Hematopoietic multipotent progenitor cell treated with erythropoietin and hydrocortisone succinate and interleukin-3 and kit ligand, for 8 days (in vitro differentiated cells): ENCODE measurements at regions not wholly inside any gene's neighbourhood (a gene's known extent, or its start where the extent isn't known, plus 50 kb on each side); places are given as distances from the start of the nearest gene placed in this dataset.
"Not testable (repeated sequence)": the region's sequence is repeated elsewhere in the genome, so short reads cannot be mapped to it uniquely, and the experiment has no call there.

Experiments used
- DNase-seq: peaks from one replicate; pipeline ENCODE4 v3.0.0-alpha.2; 2015

DNA sequence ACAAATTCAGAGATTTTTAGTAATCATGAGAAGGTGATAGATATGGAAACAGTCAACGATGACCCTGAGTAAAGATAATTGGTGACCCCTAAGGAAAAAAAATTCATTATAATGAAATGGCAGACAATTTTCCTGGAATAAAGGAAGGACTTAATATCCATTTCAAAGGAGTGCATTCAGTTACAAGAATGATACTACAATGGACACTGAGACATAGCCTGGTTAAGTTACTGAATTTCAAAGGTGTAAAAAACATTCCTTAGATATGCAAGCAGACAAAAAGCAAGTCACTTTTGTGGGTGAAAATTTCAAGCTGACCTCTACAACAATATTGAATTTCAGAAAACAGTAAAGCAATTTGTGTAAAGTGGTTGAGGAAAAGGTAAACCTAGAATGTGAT, 1012.5 kb upstream of the SEMA6A start:
- DNase-seq = no peak

DNA sequence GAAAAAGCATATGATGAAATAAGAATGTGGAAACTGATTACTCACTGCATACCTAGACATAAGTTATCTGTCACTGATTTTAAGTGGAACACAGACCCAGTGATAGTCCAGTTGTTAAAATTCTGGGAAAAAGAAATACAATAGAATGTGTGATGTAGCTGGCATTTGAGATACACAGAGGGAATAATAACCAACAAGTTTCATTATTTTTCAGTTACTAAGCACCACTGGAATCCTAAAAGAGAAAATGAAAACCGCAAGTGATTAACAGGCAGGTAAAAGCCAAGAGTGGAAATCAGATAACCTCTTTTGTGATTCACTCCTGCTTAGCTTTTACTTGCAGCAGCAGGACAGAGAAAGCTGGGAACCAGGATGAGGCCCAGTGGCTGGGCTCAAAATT, 994.0 kb upstream of the SEMA6A start:
- DNase-seq = no peak

DNA sequence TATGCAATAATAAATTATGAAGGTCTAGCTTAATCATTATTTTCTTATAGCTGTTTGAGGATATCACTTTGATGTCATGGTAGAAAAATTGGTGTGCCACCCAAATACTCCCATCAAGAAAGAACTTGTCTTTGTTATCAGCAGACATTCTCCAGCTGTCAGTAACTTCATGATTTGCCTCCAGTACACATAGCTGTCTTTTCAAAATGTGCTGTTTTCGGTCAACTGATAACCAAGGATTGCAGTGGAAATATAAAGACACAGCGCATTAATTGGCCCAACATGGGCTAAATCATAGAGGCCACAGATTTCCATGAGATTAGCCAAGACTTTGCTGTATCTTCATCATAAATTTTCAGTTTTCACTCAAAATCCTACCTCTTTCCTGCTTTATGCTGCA, 993.5 kb upstream of the SEMA6A start:
- DNase-seq = no peak

DNA sequence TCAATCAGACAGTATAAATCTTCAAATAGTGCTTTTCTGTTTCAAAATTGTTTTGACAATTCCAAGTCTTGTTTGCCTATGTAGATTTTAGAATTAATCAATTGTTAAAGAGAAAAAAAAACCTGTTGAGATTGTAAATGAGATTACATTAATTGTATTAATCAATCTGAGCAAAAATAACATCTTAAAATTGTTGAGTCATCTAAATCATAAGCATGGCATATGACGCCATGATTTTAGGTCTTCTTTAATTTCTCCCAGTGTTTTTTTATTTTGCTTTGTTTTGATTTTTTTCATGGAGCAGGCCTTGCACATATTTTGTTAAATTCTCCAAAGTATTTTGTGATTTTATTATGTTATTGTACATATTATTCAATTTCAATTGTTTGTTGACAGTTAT, 988.0 kb upstream of the SEMA6A start:
- DNase-seq = no peak

DNA sequence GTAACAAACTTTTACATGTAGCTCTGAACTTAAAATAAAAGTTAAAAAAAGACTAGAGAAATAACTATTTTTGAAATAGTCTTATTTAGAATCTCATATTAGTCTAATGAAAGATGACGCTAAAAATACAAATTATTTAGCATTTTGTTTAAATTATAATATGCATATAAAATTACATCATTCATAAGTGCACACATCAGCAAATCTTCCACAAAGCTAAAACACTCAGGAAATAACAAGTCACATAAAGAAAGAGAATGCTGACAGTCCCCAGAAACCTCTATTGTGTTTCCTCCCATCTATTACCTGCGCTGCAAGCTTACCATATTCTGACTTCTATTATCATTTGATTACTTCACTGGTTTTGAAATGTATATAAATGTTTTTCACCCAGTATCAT, 986.9 kb upstream of the SEMA6A start:
- DNase-seq = no peak

DNA sequence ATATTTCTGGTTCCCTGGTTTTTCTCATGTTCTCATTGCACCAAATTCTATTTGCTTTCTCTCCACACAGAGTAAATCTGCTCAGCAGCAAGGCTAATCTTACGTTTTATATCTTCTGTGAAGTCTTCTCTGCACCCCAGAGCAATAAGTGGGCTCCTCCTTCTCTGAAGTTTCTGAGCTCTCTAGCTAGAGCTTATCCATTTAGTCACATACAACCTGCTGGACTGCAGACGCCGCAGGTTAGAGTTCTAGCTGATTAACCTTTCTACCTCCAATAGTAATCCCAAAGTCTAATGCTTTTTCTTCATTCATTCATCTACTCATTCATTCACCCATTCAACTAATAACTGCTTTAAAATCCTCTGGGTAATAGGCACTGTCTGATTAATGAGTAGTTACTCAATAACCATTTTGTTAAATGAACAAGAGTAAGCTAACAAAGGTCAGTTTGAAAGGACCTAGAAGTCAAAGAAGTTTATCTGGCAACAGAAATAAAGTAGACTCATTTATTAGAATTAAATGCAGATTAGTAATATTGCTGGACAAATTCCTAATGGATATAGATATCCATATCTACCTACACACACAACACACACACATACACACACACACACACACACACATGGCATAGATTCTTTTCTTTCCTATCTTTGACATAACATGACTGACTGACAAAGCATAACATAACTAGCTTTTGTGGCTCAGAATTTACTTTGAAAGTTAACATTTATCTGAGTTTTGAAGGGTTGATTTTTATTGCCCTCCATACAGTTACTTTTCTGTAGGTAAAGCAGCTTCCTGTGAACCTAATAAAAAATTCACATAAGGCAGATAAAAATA, 984.6 kb upstream of the SEMA6A start:
- DNase-seq = no peak

DNA sequence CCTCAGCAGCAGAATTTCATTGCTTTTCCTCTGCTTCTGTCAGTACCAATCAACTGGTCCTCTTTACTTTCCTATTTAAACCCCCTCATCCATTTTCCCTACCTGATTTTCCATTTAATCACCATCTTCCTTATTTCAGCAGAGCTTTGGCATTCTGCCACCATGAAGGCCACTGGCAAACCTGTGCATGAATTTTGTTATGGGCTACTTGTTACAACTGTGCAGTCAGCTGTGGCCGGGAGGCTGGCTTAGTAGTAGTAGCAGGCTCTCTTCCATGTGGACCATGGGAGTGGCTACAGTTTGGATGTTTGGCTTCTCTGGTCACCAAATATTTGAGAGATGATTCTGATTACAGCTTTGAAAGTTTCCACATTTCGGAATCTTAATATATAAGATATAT, 976.6 kb upstream of the SEMA6A start:
- DNase-seq = no peak

DNA sequence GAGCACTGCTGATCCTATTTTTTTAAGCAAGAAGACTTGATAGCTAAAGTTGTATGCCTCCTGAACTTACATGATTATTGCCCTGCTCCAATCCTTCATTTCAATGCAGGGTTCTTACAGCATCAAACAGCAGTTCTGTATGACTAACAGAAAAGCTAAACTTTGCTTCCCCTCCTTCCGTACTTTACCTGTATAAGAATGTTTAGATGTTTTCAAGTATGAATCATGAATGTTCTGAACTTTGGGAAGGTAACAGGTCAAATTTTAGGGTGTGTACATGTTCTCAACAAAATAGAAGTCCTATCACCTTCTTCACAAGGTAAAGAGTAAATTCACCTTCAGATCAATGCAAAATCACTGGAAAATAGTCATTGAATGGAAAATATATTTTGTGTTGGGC, 972.6 kb upstream of the SEMA6A start:
- no peak for DNase-seq

DNA sequence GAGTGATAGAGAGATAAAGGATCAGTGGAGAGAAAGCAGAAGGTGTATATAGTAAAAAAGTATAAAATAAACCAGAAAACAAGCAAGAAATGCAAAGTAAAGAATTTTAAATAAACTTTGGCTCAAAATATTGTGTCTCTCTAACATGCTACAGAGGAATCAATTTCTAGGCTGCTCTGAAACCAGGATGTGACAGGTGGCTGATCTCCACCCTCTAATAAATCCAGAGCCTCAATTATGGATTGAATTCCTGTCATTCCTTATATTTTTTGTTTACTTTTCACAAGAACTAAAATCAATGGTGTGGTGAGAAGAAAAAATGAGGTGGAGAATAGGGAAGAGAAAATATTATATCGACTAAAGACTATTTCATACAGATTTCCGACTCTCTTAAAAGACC, 965.1 kb upstream of the SEMA6A start:
- DNase-seq = no peak

DNA sequence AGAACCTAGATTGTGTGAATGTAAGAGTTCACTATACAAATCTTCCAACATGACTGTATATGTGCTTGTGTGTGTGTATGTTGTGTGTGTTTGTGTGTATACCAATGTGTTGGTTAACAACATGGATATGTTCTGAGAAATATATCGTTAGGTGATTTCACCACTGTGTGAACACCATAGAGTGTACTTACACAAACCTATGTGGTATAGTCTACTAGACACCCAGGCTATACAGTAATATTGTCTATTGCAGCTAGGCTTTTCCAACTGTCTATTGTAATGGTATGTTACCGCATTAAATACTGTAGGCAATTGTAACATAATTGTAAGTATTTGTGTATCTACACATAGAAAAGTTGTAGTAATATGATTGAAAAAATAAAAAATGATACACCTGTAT, 959.2 kb upstream of the SEMA6A start:
- DNase-seq = no peak

DNA sequence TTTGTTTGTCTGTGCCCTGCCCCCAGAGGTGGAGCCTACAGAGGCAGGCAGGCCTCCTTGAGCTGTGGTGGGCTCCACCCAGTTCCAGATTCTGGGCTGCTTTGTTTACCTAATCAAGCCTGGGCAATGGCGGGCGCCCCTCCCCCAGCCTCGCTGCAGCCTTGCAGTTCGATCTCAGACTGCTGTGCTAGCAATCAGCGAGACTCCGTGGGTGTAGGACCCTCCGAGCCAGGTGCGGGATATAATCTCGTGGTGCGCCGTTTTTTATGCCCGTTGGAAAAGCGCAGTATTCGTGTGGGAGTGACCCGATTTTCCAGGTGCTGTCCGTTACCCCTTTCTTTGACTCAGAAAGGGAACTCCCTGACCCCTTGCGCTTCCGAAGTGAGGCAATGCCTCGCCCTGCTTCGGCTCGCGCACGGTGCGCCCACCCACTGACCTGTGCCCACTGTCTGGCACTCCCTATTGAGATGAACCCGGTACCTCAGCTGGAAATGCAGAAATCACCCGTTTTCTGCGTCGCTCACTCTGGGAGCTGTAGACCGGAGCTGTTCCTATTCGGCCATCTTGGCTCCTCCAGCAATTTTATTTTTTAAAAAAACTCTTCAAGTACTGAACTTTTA, 958.5 kb upstream of the SEMA6A start:
- not testable (repeated sequence) for DNase-seq

DNA sequence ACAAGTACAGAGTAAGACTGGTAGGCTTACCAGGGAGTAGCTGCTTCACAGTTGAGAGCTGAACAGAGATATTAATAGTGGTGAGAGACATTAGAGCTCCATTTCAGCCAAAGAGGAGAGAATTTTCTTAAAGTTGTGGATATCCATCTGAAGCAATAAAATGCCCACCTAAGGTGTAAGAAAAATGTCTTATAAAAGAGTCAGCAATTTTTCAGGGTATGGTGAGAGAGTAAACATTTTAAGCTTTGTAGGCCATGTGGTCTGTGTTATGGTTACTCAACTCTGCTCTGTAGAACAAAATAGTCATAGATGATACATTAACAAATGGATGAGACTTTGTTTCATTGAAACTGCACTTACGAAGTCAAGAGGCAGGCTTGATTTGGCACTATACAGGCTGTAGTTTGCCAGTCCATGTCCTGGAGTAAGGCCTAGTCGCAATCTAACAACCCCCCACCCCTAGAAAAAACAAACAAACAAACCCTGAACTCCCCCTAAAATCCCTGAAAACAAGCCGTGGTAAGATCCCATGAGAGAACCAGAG, 945.4 kb upstream of the SEMA6A start:
- no peak for DNase-seq

DNA sequence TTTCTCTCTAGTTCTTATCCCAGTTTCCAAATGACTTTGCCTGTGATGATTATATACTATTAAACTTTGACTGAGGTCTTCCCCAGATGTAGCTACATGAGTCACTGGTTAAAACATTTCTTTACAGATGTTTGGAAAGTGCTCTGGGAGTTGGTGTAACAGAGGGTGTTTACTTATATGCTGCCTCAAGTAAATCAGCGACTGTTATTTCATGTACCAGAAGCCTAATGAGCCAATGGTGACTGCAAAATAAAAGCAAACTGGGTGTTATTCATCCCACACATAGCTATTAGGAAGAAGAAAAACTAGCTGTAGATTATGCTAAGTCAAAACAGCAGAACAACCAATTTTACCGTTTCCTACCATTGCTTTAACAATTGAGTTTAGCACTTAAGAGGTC, 929.7 kb upstream of the SEMA6A start:
- no peak for DNase-seq

DNA sequence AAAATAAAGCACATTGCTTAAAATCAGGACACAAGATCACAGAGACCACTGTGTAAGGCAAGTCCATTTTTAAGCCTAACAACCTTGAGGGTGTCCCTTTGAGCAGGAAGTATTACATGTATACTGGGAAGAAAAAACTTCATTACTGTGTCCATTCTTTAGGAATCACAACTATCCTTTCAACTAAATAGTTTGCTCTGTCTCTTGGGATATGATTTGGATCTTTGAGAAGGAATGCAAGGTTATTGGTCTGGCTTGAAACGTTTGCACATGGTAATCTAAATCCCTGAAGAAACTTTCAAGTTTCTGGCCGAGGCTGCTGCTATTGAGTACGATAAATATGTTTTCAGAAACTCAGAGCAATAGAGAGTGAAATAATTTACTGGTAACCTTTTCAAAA, 923.0 kb upstream of the SEMA6A start:
- no peak for DNase-seq

DNA sequence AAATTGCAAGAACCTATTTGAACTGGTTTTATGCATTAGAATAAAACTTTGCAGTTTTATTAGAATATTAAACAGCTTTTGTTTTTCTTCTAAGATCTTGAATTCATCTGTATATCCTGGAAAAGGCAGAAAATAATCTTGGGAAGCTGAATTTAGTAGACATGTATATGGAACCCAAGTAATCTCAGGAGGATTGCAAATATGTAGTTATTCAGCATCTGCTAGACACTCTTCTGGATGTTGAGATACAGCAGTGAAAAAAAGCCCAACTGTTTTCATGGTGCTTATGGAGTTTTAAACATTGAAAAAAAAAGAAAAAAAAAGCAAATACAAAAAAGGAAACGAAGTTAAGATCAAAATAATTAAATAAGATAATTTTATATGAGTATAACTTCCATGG, 922.2 kb upstream of the SEMA6A start:
- no peak for DNase-seq

DNA sequence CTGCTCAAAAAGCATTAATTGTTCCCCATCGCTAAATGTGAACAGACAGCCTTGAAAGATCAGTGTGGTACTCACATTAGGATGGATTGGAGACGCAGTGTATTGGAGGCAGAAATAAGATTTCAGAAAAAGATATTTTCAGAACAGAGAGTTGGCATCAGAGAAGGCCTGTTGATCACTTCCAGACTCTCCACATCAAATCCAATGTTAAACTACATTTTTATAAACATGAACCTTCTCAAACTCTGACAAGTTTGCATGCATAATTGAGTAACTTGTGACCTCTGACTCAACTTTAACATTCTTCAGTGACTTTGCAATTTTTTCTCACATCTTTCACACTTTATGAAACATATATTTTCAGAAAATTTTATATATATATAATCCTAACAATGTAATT, 919.6 kb upstream of the SEMA6A start:
- DNase-seq = no peak

DNA sequence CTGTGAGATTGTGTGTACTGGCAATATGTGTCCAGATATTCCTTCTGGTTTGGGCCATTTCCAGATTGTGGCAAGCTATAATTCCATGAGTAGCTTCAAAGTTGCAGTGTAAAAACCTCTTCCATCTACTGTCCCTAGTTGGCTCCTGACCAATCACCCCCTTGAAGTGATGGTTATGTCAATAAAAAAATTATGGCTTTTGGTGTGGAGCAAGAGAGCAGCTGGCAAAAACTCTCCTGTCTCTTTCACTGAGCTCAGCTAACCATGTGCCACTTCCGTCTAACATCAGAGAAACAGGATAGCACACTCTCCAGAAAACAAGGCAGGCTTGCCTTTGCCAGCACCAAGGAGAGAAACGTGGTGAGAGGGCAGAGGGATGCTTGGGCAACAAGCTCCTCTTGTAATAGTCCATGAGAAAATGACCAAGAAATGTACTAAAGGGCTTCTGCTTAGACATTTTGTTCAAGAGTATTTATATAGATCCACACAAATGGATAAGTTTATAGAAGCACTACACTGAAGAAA, 914.4 kb upstream of the SEMA6A start:
- DNase-seq = no peak

DNA sequence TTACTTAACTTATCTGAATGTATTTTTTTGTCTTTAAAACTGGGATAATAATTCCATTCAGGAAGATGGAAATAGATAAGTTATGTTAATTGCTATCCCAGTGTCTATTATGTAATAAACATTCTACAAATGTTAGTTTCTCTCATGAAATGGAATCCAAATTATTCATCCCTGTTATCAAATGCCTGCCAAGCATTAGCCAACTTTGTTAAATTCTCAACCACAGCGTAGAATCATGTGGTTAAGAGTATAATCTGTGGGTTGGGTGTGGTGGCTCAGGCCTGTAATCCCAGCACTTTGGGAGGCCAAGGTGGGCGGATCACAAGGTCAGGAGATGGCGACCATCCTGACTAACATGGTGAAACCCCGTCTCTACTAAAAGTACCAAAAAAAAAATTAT, 912.9 kb upstream of the SEMA6A start:
- no peak for DNase-seq

DNA sequence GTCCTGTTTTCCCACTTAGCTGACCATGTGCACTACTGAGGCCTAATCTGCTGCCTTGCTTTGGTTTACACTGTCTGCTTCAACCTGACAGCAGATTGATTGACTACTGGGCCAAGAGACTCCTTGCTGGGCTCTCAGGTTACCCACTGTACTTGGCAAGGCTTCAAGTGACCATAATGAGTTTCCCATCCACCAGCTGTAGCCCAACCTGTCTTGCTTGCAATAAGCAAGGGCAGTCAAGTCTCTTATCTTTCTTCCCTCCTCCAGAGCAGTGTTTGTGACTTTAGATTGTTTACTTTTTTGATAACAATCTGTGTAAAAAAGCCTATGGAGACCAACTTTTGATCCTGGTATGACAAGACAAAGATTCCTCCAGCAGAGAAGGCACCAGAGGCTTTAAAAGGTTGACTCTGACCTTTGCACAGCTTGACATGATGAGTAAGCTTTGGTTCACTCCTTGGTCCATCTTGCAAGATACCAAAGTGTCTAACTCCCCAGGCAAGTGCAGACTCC, 912.3 kb upstream of the SEMA6A start:
- no peak for DNase-seq

DNA sequence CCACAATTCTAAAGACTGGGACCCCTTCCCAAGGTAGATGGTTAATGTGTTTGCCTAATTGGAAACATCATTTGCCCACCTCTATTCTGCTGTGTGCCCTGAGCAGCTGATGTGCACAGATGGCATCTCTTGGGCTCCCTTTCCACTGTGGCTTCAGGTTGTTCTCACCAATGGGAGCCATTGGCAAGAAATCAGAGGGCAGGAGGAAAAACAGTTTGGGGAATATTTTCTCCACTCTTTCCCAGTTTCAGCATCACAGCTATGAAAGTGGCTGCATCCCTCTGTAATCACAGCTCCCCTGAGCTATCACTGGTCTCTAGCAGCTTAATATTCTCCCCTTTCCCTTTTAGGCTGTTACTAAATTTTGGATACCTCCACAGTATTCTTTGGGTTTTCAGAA, 911.6 kb upstream of the SEMA6A start:
- DNase-seq = no peak

DNA sequence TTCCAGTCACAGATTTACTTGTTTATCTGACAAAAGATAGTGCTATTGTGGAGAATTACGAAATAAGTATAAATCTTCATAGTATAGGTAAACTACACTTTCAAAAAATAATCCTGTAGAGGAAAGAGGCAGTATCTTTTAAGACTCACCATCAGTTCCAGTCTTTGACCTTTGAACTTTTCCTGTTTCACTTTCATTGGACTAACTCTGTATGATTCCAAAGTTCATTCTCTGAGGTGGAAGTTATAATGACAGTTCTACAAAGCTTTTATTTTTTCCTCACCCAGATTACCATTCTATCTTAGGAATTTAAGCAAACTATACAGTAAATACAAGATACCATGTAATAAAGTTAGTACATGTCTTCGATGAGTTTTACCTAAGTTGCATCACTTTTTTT, 901.3 kb upstream of the SEMA6A start:
- DNase-seq = no peak

DNA sequence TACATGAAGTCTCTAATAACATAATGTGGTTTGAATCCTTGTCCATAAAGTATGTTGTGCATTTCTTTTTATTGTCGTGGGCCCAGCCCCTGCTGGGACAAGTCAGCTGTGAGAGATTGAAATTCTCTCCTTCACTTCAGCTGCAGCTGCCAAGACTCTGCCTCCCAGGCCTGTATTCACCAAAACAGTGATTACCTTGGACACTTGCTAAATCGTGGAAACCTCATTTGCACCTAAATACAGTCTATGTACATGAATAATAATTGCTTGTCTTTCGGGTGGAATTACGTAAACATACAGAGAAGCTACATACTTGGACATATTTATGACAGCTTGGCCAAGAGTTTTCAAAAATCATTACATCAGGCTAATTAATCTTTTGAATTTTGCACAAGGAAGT, 898.5 kb upstream of the SEMA6A start:
- no peak for DNase-seq

DNA sequence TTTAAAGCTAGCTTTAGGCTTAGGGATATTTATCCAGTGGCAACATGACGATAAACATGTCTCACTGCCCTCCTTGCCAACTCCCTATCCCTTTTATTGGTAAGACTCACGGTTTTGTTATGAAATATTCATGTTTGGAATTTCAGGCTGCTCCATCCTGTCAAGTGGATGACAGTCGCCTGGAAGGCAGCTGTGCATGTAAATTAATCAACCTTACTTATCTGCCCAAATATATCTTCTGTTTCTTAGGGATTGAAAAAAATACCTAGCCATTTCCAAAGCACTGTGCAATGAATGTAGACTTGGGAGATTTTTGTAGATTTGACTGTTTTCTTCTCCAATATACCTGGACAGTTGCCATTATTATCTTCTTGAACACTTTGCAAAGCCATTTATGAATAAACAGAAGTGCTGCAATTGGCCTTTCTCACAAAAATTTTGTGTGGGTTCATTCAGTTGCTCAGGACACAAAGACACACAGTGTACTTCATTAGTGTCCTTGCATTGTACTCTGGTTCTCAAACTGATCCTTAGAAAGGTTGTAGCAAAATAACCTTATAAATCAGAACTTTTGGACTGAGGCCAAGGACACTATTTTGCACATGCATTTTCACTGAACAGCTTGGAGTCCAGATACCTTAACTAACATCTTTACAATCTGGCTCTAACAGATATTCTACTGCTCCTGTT, 889.4 kb upstream of the SEMA6A start:
- no peak for DNase-seq

DNA sequence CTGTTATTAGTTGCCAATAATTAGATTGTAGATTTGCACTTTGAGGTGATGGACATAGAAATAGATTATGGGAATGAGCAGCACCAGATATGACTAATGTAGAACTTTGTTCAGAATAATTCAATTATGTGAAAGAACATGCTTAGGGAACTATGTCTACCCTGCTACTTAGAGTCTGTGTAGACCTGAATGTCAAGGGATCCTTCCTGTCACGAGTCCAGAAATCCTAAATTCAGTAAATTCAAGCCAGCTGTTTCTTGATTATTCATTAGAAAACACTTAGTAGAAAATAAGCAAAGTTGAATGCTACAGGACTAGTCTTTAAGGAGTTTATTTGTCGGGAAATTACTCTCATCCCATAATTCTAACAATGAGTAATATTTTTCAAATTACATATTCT, 887.3 kb upstream of the SEMA6A start:
- DNase-seq = no peak
